Loucy (cell line): ENCODE measurements at regions not wholly inside any gene's neighbourhood (a gene's known extent, or its start where the extent isn't known, plus 50 kb on each side); places are given as distances from the start of the nearest gene placed in this dataset.

Experiments used
- CTCF ChIP-seq: fragments of 200-600 bp; sonication (generic); conservative IDR thresholded peaks from 2 replicates; pipeline ENCODE4 v1.5.1; 2014; ENCODE audit warnings: mild to moderate bottlenecking, antibody characterized with exemption, low read length
- EZH2phosphoT487 ChIP-seq: fragments of 200-600 bp; IDR thresholded peaks from 2 replicates; pipeline ENCODE4 v1.6.1; 2018; ENCODE audit warnings: antibody characterized with exemption, mild to moderate bottlenecking, moderate library complexity, borderline replicate concordance

- TF ChIP-seq CTCF: no peak
- no peak for TF ChIP-seq EZH2phosphoT487
Measured at GRCh38 chr13:81686877-81687276, 1346.0 kb upstream of the SPRY2 start.
